ENCODE measurements at regions not wholly inside any gene's neighbourhood (a gene's known extent, or its start where the extent isn't known, plus 50 kb on each side); places are given as distances from the start of the nearest gene placed in this dataset.

- TF ChIP-seq CTCF (IDR thresholded peaks at IDR 0.05 in 2 of 3, conservative IDR thresholded peaks at IDR 0.05 in 1 of 3; ENCODE audit: borderline replicate concordance in 1 of 3, insufficient read depth in 1 of 3, low read depth in 2 of 3, low read length in 2 of 3) (no peak), EGR1 (IDR thresholded peaks at IDR 0.05; ENCODE audit: low read depth) (no peak), TCF7L2 (IDR thresholded peaks at IDR 0.05; ENCODE audit: borderline replicate concordance, extremely low read depth, insufficient read depth, insufficient read length) (no peak), EZH2 (IDR thresholded peaks at IDR 0.05) (no peak), ATF3 (IDR thresholded peaks at IDR 0.05) (no peak), POLR2A (IDR thresholded peaks at IDR 0.05; ENCODE audit: borderline replicate concordance, extremely low read depth, insufficient read depth, insufficient read length) (no peak), MAX (IDR thresholded peaks at IDR 0.05) (no peak), ZNF274 (IDR thresholded peaks at IDR 0.05; ENCODE audit: low read depth, low read length) (no peak), CEBPB (IDR thresholded peaks at IDR 0.05; ENCODE audit: low read depth) (no peak), FOSL1 (IDR thresholded peaks at IDR 0.05; ENCODE audit: low read depth) (no peak), ZFX (IDR thresholded peaks at IDR 0.05) (no peak), CBX3 (IDR thresholded peaks at IDR 0.05; ENCODE audit: low read depth) (no peak), SIN3A (IDR thresholded peaks at IDR 0.05; ENCODE audit: low read depth) (no peak)
Measured at GRCh38 chr3:84125760-84126159, 833.0 kb upstream of the CADM2 start (continued).

GRCh38 chr3:84126160-84126559 lies 832.6 kb upstream of the CADM2 start:
- intact Hi-C loops (cut with micrococcal nuclease): no loop called here
- Histone ChIP-seq H3K4me3 (replicated peaks in 1 of 2; ENCODE audit: low read depth in 1 of 2, low read length in 2 of 2) (no peak overlapping the region), H3K27me3 (ENCODE audit: insufficient read depth, low read length) (no peaks in the 10 kb centered on the region), H3K9me3 (ENCODE audit: control insufficient read depth in 1 of 2, insufficient read depth in 1 of 2, low read depth in 1 of 2, low read length in 2 of 2) (peaks cover 0 to 12% of the 10 kb centered on the region in 2 experiments; a peak in 2 of 4 replicates), H3K4me1 (ENCODE audit: control insufficient read depth in 1 of 2, insufficient read depth in 2 of 2, low read length in 2 of 2) (no peaks in the 10 kb centered on the region), H3K4me2 (ENCODE audit: low read length) (no peak overlapping the region), H3K36me3 (ENCODE audit: control insufficient read depth in 1 of 2, insufficient read depth in 2 of 2, low read length in 2 of 2) (no peaks in the 10 kb centered on the region), H3K27ac (ENCODE audit: low read depth, low read length) (no peak overlapping the region), H4K20me1 (ENCODE audit: insufficient read depth) (no peaks in the 10 kb centered on the region), H3K9me2 (ENCODE audit: insufficient read depth) (no peaks in the 10 kb centered on the region), H2AFZ (ENCODE audit: low read depth, low read length, poor library complexity, severe bottlenecking) (no peak overlapping the region), H3K9ac (ENCODE audit: low read length) (no peak overlapping the region), H3K79me2 (ENCODE audit: insufficient read depth, low read length) (no peaks in the 10 kb centered on the region)
- RAD21 ChIA-PET (ENCODE audit: low non-redundant PET in 1 of 2, low total read pairs in 2 of 2, uncharacterized antibody in 2 of 2, unreplicated experiment in 2 of 2): no interaction called here
- DNase-seq (ENCODE audit: low read depth, low spot score): no peak
- CTCF ChIA-PET: no interaction called here
- POLR2A ChIA-PET: no interaction called here
- ATAC-seq: no peak
- no TSS peak for BruUV-seq (replicated peaks)
- TF ChIP-seq ZBTB33 (IDR thresholded peaks at IDR 0.05; ENCODE audit: extremely low read depth, insufficient replicate concordance, low read length): no peak
- no peak for TF ChIP-seq RAD21 (IDR thresholded peaks at IDR 0.05; ENCODE audit: low read depth)
- no peak for TF ChIP-seq CEBPB (IDR thresholded peaks at IDR 0.05; ENCODE audit: low read depth)
- TF ChIP-seq YY1 (IDR thresholded peaks at IDR 0.05; ENCODE audit: extremely low read depth, insufficient replicate concordance, low read depth, low read length): no peak
- no peak for TF ChIP-seq EZH2phosphoT487 (IDR thresholded peaks at IDR 0.05; ENCODE audit: borderline replicate concordance)
- no peak for TF ChIP-seq ZNF274 (IDR thresholded peaks at IDR 0.05; ENCODE audit: low read depth, low read length)
- no peak for TF ChIP-seq TCF7L2 (IDR thresholded peaks at IDR 0.05; ENCODE audit: borderline replicate concordance, extremely low read depth, insufficient read depth, insufficient read length)
- TF ChIP-seq JUND (IDR thresholded peaks at IDR 0.05): no peak
- no peak for TF ChIP-seq SP1 (IDR thresholded peaks at IDR 0.05; ENCODE audit: low read depth)
- no peak for TF ChIP-seq FOSL1 (IDR thresholded peaks at IDR 0.05; ENCODE audit: low read depth)
- TF ChIP-seq CBX3 (IDR thresholded peaks at IDR 0.05; ENCODE audit: low read depth): no peak
- TF ChIP-seq ELF1 (IDR thresholded peaks at IDR 0.05; ENCODE audit: borderline replicate concordance, low read depth): no peak
